HG03460 (cell line): ENCODE measurements at regions not wholly inside any gene's neighbourhood (a gene's known extent, or its start where the extent isn't known, plus 50 kb on each side); places are given as distances from the start of the nearest gene placed in this dataset.
"Not testable (repeated sequence)": the region's sequence is repeated elsewhere in the genome, so short reads cannot be mapped to it uniquely, and the experiment has no call there.

Experiments
- ATAC-seq: cut with Tn5 transposase; IDR thresholded peaks from one replicate; pipeline ENCODE4 v1.9.1; 2021; ENCODE audit not compliant: unreplicated experiment

GRCh38 chr6:138656364-138657064, 117.1 kb upstream of the CCDC28A start:
- ATAC-seq: no peak

DNA sequence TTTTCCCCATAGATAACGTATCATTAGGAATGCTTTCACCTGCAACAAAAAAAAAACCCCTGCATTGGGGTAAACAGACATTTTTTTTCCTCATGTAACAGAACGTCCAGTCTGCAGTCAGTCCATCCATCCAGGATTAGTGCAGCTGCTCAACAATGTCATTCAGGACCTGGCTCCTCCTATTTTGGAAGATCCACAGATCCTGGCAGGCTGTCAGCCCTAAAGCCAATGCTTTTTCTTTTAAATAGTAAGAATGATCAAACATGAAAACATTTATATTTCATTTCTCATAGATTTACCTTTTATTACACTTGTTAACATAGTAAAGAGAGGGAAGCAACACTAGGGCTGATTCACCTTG, 116.5 kb upstream of the CCDC28A start:
- no peak for ATAC-seq

- no peak for ATAC-seq
These were observed 113.6 kb upstream of the CCDC28A start for GRCh38 chr6:138659998-138660397.

DNA sequence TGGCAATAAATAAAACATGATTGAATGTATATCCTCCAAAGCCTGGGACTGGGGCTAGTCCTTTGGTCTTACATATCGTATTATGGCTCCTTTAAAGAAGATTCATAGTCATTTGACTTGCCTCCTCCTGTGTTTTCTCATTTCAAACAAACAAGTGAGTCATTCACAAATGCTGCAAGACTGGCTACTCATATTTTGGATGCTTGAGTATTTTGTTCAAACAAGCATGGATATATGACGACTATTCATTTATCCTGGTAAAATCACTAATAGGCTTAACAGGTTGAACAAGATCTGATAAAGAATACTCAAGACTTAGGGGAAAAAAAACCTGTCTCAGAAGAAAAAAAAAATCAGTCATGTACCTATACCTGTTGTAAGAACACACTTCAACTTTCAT, 111.1 kb upstream of the CCDC28A start:
- ATAC-seq: no peak

DNA sequence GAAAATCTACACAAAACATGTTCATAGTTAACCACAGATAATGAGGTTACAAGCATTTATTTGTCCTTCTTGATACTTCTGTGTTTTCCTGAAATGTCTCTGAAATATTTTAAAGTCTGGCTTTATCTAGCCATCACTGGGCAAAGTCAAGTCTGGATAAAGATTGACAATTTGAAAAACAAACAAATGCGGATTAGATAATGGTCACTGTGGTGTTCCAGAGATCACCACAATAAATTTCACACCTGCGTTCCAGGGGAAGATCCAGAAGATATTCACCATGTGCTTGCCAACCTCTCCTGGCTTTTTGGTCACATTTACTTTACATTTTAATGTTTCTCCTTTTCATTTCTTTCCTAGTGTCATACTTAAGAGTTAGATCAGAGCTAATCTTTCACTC, 109.7 kb upstream of the CCDC28A start:
- no peak for ATAC-seq

- no peak for ATAC-seq
These were observed 108.8 kb upstream of the CCDC28A start for GRCh38 chr6:138664745-138665144.

DNA sequence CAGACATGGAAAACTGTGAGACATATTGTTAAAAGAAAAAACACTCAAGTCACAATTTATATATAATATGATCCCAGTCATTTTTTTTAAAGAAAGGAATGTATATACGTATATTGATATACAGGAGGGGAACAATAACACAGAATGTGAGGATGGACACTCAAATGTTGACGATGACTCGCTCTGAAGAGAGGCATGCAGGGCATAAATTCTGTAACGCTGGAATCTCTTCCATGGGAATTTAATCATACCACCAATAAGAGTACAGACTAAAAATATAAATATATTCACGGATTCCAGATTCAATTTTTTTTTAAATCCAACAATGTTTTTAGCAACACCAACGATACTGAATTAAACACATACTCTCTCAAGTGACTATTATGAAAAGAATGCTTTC, 106.9 kb upstream of the CCDC28A start:
- no peak for ATAC-seq

DNA sequence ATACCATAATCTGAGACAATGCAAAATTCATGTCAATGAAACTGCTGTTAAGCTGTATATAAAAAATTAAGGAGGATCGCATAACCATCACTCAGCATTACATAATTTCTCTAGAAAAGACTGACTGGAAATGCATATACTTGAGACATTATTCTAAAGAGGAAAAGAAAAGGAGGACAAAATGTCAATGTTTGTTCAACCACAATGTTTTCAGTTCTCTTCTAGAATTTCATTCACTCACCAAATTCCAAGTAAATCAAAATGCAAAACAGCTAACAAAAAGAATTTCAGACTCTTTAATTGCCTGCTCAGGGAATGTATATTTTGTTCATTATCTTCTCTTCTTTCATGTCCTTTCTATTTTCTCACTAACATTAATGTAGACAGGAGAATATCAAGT, 106.2 kb upstream of the CCDC28A start:
- no peak for ATAC-seq

GRCh38 chr6:138671351-138671750, 102.2 kb upstream of the CCDC28A start:
- ATAC-seq: no peak

- ATAC-seq: no peak
These were observed 100.1 kb upstream of the CCDC28A start for GRCh38 chr6:138673346-138674014.

GRCh38 chr6:138674444-138674843, 99.1 kb upstream of the CCDC28A start:
- not testable (repeated sequence) for ATAC-seq

DNA sequence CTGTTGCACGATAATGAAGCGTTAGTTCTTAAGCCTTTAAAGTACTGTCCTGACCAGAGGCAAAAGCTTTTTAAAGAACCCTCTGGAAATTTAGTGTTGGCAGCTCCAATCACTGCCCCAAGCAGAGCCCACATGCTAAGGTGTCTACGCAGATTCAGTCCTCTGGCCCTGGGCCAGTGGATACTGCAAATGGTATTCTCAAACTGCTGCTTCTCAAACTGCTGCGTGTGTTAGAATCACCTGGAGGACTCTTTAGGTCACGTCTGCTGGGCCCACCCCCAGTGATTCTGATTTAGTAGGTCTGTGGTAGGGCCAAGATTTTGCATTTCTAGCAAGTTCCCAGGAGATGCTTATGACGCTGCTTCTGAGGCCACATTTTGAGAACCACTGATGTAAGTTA, 96.0 kb upstream of the CCDC28A start:
- no peak for ATAC-seq

GRCh38 chr6:138678168-138678567, 95.4 kb upstream of the CCDC28A start:
- no peak for ATAC-seq

- no peak for ATAC-seq
These were observed 93.5 kb upstream of the CCDC28A start for GRCh38 chr6:138680085-138680484.

- no peak for ATAC-seq
These were observed 91.9 kb upstream of the CCDC28A start for GRCh38 chr6:138681627-138682026.

DNA sequence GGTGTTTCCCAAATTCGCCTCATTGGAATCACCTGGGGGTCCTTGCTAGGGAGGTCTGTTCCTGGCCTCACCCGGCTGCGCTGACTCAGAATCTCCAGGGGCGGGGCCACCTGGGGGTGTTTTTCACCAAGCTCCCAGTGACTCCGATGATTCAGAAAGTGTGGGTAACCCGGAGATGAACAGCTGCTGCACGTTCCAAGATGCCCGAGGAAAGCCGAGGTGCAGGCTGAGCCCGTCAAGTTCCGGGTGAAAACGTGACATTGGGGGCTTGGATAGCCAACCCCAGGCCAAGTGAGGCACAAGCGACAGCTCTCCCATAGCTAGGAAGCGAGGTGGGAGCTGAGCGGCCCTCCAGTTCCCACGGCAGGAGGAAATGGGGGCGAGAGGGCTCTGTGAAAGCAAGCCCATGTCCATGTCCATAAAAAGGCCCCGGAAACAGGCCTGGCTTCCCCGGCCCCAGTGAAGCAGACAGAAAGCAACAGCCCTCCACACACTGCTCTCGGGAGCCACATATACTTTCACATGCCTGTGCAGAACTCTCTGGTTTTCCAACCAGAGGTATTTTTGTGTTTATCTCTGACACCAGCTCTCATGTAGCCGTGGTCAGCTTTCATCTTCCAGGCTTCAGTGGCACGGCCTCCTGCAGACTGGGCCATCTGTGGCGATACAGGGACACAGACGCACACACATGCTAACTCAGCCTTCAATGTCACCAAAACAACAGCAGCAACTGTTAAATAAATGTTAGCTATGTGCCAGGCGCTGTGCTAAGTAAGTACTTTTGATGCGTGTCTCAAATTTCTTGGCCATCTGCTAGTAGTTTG, 90.7 kb upstream of the CCDC28A start:
- ATAC-seq: no peak

DNA sequence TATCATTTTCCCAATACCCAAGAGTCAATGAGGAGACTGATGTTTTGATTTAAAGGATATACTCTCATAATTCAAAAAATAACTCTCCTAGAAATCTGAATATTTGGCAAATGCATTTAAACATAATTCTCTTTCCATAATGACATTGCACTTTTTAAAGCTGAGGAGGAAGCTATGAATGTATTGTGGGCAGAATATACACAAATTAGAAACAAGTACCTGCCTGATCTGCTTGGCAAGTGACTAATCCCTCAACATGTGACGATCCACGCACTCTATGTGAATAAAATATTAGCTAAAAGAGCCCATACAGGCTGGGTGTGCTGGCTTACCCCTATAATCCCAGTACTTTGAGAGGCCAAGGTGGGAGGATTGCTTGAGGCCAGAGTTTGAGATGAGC, 88.3 kb upstream of the CCDC28A start:
- ATAC-seq: no peak

DNA sequence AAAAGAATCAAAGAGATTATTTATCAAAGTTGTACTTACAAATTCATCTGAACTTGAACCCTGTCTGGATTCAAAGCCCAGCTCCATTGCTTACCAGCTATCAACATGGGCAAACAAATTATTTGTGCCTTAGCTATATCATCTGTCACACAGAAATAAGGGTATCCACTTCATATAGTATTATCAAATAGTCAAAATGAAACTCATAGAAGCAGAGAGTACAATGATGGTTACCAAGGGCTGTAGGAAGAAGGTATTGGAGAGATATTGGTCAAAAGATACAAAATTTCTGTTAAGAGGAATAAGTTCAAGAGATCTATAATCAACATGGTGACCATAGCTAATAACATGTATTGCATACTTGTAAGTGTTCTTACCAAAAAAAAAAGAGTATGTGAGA, 87.8 kb upstream of the CCDC28A start:
- no peak for ATAC-seq

DNA sequence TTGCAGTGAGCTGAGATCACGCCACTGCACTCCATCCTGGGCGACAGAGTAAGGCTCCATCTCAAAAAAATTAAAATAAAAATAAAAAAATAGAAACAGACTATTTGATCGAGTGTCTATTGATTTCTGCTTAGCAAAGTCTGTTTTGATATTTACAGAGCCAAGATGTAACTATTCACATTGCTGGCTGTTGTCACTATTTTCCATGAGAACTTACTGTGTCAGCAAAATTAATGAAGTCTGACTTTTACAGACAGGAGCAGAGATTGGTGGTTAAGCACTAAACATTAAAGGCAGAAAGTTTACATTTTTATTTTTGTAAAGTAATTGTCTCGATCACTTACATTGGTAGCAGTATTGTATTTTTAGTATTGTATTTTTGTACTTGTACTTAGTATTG, 85.0 kb upstream of the CCDC28A start:
- ATAC-seq: no peak

GRCh38 chr6:138689849-138690248, 83.7 kb upstream of the CCDC28A start:
- no peak for ATAC-seq

GRCh38 chr6:138690975-138691594, 82.5 kb upstream of the CCDC28A start:
- no peak for ATAC-seq
